CD14-positive monocyte (primary cell): ENCODE measurements at regions not wholly inside any gene's neighbourhood (a gene's known extent, or its start where the extent isn't known, plus 50 kb on each side); places are given as distances from the start of the nearest gene placed in this dataset.

ENCODE experiments used
- DNase-seq, 3 donors: peaks; one replicate each; pipeline ENCODE4 v3.0.0-alpha.2; 2011 to 2022
- H2AFZ ChIP-seq: 2 replicates; pipeline ENCODE4 v1.6.0; 2012; ENCODE audit warnings: mild to moderate bottlenecking, low read depth, low read length, inconsistent platforms; ENCODE audit not compliant: insufficient read depth, poor library complexity, severe bottlenecking
- H3K27ac ChIP-seq, 2 donors: 1 replicate in 1 of 2; 2 replicates in 1 of 2; pipeline ENCODE4 v1.5.1; 2012 to 2013; ENCODE audit warnings: low read length in 2 of 2, control low read depth in 1 of 2, inconsistent platforms in 1 of 2, low read depth in 1 of 2, mild to moderate bottlenecking in 1 of 2
- H3K27me3 ChIP-seq, 2 donors: one replicate each; pipeline versions ENCODE4 v1.6.0 to v1.6.1; 2011 to 2013; ENCODE audit warnings: low read length in 2 of 2; ENCODE audit not compliant: control insufficient read depth in 2 of 2, insufficient read depth in 2 of 2
- H3K36me3 ChIP-seq, 2 donors: replicated peaks in 1 of 2; 1 replicate in 1 of 2; 2 replicates in 1 of 2; pipeline versions ENCODE4 v1.5.1 to v1.6.1; 2012 to 2013; ENCODE audit warnings: low read length in 2 of 2, control low read depth in 1 of 2, inconsistent platforms in 1 of 2, mild to moderate bottlenecking in 1 of 2; ENCODE audit not compliant: insufficient read depth in 2 of 2, control insufficient read depth in 1 of 2
- H3K4me1 ChIP-seq, 2 donors: 1 replicate in 1 of 2; 2 replicates in 1 of 2; pipeline versions ENCODE4 v1.5.1 to v1.6.1; 2012 to 2013; ENCODE audit warnings: low read length in 2 of 2, control low read depth in 1 of 2, inconsistent platforms in 1 of 2, mild to moderate bottlenecking in 1 of 2, moderate library complexity in 1 of 2; ENCODE audit not compliant: insufficient read depth in 2 of 2, control insufficient read depth in 1 of 2
- H3K4me2 ChIP-seq: replicated peaks from 2 replicates; pipeline ENCODE3; 2012; ENCODE audit warnings: low read length, moderate library complexity, mild to moderate bottlenecking; ENCODE audit not compliant: poor library complexity, severe bottlenecking; ENCODE audit errors: extremely low read depth
- H3K4me3 ChIP-seq, 3 experiments: fragments of 200-600 bp in 1 of 3; sonication (generic) in 1 of 3; replicated peaks in 1 of 3; 1 replicate in 2 of 3; 2 replicates in 1 of 3; pipeline ENCODE4 v1.5.1; 2011 to 2013; ENCODE audit warnings: low read length in 3 of 3, mild to moderate bottlenecking in 3 of 3, control low read depth in 2 of 3, low read depth in 2 of 3, inconsistent platforms in 1 of 3, moderate library complexity in 1 of 3
- H3K79me2 ChIP-seq: 2 replicates; pipeline ENCODE4 v1.6.0; 2012; ENCODE audit warnings: mild to moderate bottlenecking, control low read depth, inconsistent platforms, low read length, moderate library complexity; ENCODE audit not compliant: insufficient read depth
- H3K9ac ChIP-seq: 2 replicates; pipeline ENCODE4 v1.6.0; 2017; ENCODE audit warnings: low read length, mild to moderate bottlenecking; ENCODE audit not compliant: insufficient read depth, poor library complexity, severe bottlenecking
- H3K9me3 ChIP-seq, 2 donors: replicated peaks in 1 of 2; 1 replicate in 1 of 2; 2 replicates in 1 of 2; pipeline versions ENCODE4 v1.5.1 to v1.6.1; 2012 to 2013; ENCODE audit warnings: low read length in 2 of 2, control low read depth in 1 of 2; ENCODE audit not compliant: control insufficient read depth in 1 of 2, insufficient read depth in 1 of 2
- H4K20me1 ChIP-seq: 2 replicates; pipeline ENCODE4 v1.6.0; 2012; ENCODE audit warnings: mild to moderate bottlenecking, low read length, control low read depth, moderate library complexity; ENCODE audit not compliant: insufficient read depth
- H3K27ac Mint-ChIP-seq, 7 donors: one replicate each; pipeline ENCODE4 v1.8.0; 2020; ENCODE audit warnings: mild to moderate bottlenecking in 7 of 7, mixed read lengths in 7 of 7, moderate library complexity in 6 of 7, inconsistent platforms in 2 of 7
- H3K27me3 Mint-ChIP-seq, 3 donors: one replicate each; pipeline ENCODE4 v1.8.0; 2021 to 2022; ENCODE audit warnings: low read depth in 3 of 3, mild to moderate bottlenecking in 3 of 3, mixed read lengths in 3 of 3, moderate library complexity in 3 of 3, inconsistent platforms in 1 of 3
- H3K36me3 Mint-ChIP-seq, 2 donors: one replicate each; pipeline ENCODE4 v1.8.0; 2020; ENCODE audit warnings: mixed read lengths in 2 of 2, inconsistent platforms in 1 of 2, mild to moderate bottlenecking in 1 of 2
- H3K4me1 Mint-ChIP-seq: one replicate; pipeline ENCODE4 v1.8.0; 2020; ENCODE audit warnings: mild to moderate bottlenecking, mixed read lengths
- H3K4me3 Mint-ChIP-seq, 2 donors: one replicate each; pipeline ENCODE4 v1.8.0; 2020; ENCODE audit warnings: mild to moderate bottlenecking in 2 of 2, mixed read lengths in 2 of 2, moderate library complexity in 1 of 2
- H3K9me3 Mint-ChIP-seq, 7 donors: one replicate each; pipeline ENCODE4 v1.8.0; 2020 to 2022; ENCODE audit warnings: mixed read lengths in 7 of 7, mild to moderate bottlenecking in 6 of 7, moderate library complexity in 6 of 7, inconsistent platforms in 2 of 7
- WGBS: methylation state at CpG from one replicate; pipeline ENCODE4 v1.1.5; 2013; ENCODE audit warnings: missing lambda C conversion rate; ENCODE audit not compliant: insufficient coverage; 5-methylcytosine and 5-hydroxymethylcytosine counted together
- intact Hi-C, 2 donors: fragments of 100-400 bp; cut with micrococcal nuclease; formaldehyde crosslinking; loops; one replicate each; pipeline versions ENCODE4 v1.15.0 to v1.15.1; 2023
- TF ChIP-seq, protein P1 (sequence below): fragments of 200-600 bp; IDR thresholded peaks from one replicate; pipeline ENCODE4 v1.8.0; 2022; ENCODE audit warnings: antibody characterized with exemption, mild to moderate bottlenecking

DNA sequence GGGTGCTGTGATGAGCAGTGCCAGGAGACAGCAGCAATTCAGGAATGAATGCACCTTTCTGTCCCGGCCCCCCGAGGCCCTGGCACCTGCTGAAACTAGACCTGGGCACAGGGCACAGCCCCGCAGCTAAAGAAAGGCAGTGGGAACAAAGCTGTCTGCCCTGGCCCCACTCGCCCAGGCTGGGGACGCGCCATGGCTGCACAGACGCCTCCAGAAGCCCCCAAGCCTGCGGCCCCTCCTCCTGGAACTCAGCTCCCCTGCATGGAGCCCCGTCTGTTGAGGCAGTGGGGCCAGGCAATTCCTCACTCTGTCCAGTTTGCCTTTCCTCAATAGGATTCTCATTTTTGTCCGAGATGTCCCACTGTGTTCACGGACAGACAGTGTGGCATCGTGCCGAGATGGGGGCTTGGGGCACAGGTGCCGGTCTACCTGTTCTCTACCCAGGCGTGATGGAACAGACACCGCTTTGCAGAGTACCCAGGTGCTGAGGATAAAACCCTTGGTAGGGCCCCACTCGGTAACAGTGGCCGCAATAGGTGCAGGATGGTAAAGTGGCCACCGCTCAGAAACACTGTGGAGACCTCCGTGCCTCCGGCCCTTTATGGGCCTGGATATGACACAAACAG lies 146.5 kb upstream of the SOX1 start:
- no peak for DNase-seq
- H2AFZ ChIP-seq = no peak overlapping the region
- TF ChIP-seq, protein P1, sequence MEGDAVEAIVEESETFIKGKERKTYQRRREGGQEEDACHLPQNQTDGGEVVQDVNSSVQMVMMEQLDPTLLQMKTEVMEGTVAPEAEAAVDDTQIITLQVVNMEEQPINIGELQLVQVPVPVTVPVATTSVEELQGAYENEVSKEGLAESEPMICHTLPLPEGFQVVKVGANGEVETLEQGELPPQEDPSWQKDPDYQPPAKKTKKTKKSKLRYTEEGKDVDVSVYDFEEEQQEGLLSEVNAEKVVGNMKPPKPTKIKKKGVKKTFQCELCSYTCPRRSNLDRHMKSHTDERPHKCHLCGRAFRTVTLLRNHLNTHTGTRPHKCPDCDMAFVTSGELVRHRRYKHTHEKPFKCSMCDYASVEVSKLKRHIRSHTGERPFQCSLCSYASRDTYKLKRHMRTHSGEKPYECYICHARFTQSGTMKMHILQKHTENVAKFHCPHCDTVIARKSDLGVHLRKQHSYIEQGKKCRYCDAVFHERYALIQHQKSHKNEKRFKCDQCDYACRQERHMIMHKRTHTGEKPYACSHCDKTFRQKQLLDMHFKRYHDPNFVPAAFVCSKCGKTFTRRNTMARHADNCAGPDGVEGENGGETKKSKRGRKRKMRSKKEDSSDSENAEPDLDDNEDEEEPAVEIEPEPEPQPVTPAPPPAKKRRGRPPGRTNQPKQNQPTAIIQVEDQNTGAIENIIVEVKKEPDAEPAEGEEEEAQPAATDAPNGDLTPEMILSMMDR = no peak
- Mint-ChIP-seq H3K36me3 (no peaks in the 10 kb centered on the region), H3K4me1 (no peaks in the 10 kb centered on the region), H3K9me3 (peaks cover 0 to 3% (median 0%) of the 10 kb centered on the region in 7 donors), H3K27ac (no peak overlapping the region), H3K4me3 (no peak overlapping the region), H3K27me3 (peaks cover 5 to 12% (median 10%) of the 10 kb centered on the region in 3 donors)
- H4K20me1 ChIP-seq = no peaks in the 10 kb centered on the region
- H3K9ac ChIP-seq = no peak overlapping the region
- H3K36me3 ChIP-seq = no peaks in the 10 kb centered on the region
- no peak overlapping the region for H3K4me3 ChIP-seq
- H3K4me2 ChIP-seq = no peak overlapping the region
- no peaks in the 10 kb centered on the region for H3K27me3 ChIP-seq
- intact Hi-C loops = no loop called here
- no peaks in the 10 kb centered on the region for H3K4me1 ChIP-seq
- H3K79me2 ChIP-seq = no peaks in the 10 kb centered on the region
- WGBS = 84% methylated on average over 21 of the region's 21 CpGs
- H3K9me3 ChIP-seq = no peaks in the 10 kb centered on the region
- H3K27ac ChIP-seq = no peak overlapping the region

DNA sequence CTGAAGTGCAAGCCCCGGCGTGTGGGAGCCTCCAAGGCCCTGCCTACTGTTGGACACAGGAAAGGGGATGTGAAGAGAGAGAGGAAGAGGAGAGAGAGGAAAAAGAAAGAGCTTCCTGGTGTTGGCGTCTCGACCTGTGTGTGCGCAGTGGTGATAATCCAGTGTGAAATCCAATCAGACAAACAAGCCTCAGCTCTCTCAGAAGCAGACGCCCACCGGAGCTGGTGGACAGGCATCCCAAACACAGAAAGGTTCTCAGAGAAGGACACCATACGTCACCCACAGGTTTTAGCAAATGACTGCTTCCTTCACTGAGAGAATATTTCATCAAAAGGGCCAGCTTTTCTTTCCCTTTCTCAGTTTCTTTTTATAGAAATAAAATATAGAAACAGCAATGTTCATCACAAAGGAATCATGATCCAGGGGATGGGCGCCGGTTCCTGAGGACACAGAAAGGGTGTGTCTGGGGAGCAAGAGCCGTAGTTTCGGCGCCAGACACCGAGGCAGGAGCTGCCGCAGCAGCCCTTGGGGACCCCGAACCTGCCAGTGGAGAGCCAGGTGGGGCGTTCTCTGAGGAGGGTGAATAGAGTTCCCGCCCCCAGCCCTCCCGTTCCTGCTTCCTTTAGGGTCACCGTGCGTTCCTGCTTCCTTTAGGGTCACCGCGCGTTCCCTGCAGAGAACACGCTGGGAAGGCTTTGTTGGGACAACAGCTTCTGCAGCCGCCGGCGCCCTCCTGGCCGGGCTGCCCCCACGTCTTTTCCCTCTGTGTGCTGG lies 145.8 kb upstream of the SOX1 start:
- H3K4me1 ChIP-seq = no peaks in the 10 kb centered on the region
- H3K4me1 Mint-ChIP-seq = no peaks in the 10 kb centered on the region
- no peak overlapping the region for H3K27ac ChIP-seq
- H3K27me3 Mint-ChIP-seq = peaks cover 5 to 12% (median 10%) of the 10 kb centered on the region in 3 donors
- H3K9me3 Mint-ChIP-seq = peaks cover 0 to 5% (median 0%) of the 10 kb centered on the region in 7 donors
- no peak overlapping the region for H2AFZ ChIP-seq
- H3K4me2 ChIP-seq = no peak overlapping the region
- no peak for DNase-seq
- TF ChIP-seq, protein P1 = no peak
- no peaks in the 10 kb centered on the region for H3K27me3 ChIP-seq
- no peak overlapping the region for H3K4me3 Mint-ChIP-seq
- no peaks in the 10 kb centered on the region for H4K20me1 ChIP-seq
- no peaks in the 10 kb centered on the region for H3K36me3 ChIP-seq
- 33% methylated on average over 19 of the region's 30 CpGs for WGBS
- no peak overlapping the region for H3K9ac ChIP-seq
- H3K9me3 ChIP-seq = no peaks in the 10 kb centered on the region
- intact Hi-C loops = no loop called here
- H3K36me3 Mint-ChIP-seq = no peaks in the 10 kb centered on the region
- no peak overlapping the region for H3K27ac Mint-ChIP-seq
- H3K79me2 ChIP-seq = no peaks in the 10 kb centered on the region
- no peak overlapping the region for H3K4me3 ChIP-seq
